HG03469 (cell line): ENCODE measurements at regions not wholly inside any gene's neighbourhood (a gene's known extent, or its start where the extent isn't known, plus 50 kb on each side); places are given as distances from the start of the nearest gene placed in this dataset.

Experiments
- ATAC-seq: cut with Tn5 transposase; IDR thresholded peaks from one replicate; pipeline ENCODE4 v1.9.1; 2021; ENCODE audit warnings: mild to moderate bottlenecking, moderate library complexity, moderate number of reproducible peaks; ENCODE audit not compliant: unreplicated experiment

DNA sequence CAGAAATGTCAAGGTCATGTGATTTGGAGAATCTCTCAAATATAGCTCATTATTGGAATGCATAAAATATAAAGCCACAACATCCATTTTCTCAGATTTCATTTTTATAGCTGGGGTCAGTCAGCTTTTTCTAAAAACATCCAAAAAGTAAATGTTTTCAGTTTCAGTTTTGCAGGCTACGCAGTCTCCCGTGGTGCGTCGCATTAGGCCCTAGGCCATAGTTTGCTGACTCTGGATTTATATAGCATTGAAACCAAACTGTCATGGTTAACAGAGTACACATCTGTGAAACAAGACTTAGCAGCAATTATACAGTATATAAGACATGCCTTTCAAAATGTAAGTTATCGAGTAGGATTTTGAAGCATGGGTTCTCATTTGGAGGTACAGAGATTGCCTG lies 140.0 kb downstream of the IRS2 start:
- ATAC-seq = peak; percentile 83

DNA sequence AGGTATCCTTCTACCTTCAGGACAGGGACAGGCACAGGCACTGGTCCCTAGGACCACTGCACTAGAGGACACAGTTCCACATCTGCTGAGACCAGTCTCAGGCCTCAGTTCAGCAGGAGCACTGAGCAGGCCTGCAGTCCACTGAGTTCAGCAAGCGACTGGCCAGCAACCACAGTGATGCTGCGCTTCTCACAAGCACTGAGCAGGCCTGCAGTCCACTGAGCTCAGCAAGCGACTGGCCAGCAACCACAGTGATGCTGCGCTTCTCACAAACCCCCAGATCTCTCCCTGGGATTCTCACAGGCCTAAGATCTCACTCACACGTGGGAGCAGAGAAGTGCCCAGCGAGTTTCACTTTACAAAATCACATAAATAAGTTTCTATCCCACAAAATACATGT lies 140.6 kb downstream of the IRS2 start:
- no peak for ATAC-seq

DNA sequence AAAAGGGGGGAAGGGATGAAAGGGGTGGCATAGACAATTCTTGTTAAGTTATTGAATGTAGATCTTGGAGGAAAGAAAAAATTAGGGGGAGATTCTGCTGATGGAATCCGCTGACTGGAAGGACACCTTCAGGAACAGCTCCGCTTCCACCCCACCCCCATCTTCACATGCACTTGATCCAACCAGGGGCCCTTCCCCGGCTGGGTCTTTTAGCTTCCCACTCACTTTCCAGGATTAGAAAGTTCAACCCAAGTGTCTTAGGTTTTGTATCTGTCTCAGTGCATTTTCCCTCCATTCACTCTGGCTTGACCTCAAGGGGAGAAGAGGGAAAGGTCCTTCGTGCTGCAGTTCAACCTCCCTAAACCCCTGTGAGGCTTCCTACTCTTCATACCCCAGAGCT lies 141.4 kb downstream of the IRS2 start:
- no peak for ATAC-seq

DNA sequence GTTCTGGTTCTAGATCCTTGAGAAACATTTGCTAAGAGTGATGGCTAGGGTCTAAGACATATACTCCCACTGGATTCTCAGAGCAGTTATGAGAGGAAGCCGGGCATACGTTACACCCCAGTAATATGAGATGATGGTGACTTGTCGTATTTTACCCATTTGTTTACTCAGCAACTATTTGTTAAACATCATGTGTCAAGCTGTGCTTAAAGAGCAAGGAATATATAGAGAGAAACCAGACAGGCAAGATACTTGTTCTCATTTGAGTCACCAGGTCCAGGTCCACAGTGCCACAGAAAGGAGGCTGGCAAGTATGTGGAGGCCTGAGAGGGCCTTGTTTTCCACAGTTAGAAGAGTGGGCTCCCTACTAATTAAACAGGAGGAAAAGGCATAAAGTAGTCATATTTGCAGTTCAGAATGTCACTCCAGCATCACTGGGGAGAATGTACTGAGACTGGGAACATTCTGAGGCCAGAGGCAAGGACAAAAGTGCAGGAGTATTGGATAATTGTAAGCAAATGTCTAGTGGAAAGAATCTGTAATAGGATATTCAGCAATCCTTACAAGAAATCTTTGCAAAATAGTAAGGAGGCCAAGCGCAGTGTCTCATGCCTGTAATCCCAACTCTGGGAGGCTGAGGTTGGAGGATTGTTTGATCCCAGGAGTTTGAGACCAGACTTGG lies 142.2 kb downstream of the IRS2 start:
- ATAC-seq = no peak

DNA sequence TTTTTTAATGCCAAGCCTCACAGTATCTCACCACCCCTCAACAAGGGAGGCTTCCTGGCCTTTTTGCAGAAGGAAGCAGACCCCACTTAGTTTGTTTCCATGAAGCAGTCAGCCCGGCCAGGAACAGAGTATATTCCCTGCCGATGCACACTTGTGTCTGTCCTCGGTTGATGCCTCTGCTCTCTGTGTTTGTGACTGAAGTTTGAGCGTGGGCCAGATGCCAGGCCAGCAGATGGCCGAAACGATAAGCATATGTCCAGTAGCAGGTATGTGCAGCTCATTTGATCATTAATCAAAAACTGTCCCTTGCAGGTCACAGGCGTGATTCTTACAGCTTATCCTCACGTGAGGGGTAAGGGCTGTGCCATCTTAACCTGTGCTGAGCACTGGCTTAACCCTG lies 144.0 kb downstream of the IRS2 start:
- no peak for ATAC-seq

DNA sequence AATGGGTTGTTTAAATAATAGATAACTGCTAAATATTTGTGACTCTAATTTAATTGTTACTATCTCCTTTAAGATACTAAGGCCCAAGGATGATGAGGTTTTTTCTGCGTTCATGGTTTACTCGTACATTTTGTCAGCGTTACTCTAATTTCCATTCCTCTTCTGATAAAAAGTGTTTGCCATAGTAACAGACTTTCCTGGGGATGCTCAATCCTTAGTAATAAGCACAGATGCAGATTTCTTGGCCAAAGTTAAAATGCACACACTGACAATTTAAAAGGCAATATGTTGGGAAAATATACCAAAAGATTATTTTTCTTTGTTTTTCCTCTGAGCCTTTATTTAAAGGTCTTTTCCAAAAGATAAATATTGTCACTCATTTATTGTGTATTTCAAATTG lies 149.6 kb downstream of the IRS2 start:
- no peak for ATAC-seq

DNA sequence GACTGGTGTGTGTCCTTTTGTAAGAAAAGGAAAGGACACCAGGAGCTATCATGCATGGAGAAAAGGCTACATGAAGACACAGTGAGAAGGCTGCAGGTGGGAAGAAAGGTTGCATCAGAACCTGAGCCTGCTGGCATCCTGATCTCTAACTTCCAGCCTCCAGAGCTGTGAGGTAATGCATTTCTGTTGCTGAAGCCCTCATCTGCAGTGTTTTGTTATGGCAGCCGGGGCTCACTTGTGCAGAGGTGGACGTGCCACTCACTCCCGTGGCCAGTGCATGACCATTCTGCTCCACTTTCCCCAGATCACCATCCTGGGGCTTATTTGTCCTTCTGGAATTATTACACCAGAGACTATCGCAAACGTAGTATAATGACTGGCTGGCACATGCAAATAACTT lies 155.3 kb downstream of the IRS2 start:
- ATAC-seq = no peak

DNA sequence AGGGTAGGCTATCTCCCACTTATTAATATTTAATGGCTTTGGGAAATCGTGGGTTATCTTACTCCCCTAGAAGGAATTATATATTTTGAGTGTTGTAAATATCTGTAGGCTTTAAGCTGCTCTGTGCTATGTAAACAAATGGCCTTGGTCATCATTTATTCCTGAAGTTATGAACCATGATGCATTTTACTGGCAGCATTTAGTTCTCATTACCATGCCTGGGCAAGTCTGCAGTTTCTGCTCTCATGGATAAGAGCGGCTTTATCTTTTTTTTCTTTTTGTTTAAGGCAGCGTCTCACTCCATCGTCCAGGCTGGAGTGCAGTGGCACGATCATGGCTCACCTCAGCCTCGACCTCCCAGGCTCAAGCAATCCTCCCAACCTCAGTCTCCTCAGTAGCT lies 156.1 kb downstream of the IRS2 start:
- ATAC-seq = no peak

DNA sequence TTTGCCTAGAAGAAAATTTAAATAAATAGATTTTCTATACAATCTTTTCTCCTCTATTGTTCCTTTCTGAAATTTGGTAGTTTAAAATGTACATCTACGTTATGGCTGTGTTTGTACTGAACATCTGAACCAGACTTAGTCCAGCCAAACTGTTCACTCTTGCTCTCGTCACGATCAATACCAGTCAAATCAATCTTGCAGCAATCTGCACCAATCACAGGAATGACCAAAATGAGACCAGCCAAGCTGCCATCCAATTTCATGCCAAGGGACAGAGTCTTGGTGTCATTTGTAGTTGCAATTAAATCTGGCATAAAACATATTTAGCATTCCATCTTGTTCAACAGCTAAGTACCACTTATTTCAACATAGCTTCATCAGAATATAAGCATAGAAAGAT lies 156.6 kb downstream of the IRS2 start:
- no peak for ATAC-seq

DNA sequence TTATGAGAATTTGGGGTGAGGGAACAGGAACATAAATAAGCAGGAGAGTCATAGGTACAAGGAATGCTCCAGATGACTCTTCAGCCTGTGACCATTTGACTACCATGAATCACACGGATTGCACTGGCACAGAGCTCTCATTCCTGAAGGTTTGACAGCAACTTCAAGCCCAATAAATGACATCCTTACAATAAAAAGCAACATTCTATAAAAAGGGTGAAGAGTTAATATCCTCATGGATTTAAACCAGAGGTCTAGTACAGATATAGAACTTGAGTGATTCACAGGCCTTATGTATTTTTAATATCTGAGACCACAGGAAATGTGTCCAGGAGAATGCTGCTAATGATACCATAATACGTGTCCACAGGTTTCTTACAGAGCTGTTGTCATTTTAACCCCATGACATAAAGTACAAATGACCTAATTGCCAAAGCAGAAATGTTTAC lies 158.1 kb downstream of the IRS2 start:
- ATAC-seq = no peak

DNA sequence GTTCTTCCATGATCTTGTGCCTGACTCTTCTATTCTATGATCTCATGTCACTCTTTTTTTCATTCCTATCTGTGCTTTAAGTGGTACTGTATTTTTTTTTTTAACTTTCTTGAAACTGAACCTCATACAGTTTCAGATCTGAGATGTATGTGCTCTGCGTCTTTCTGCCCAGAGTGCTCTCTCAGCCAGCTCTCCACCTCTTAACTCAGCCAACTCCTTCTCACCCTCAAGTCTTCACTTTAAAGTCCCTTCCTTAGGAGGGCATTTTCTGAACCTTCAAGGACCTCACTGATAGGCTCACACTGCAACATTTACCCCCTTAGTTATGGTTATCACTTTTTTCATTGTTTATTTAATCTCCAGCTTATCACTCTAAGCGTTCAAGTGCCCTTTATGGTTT lies 158.7 kb downstream of the IRS2 start:
- no peak for ATAC-seq

DNA sequence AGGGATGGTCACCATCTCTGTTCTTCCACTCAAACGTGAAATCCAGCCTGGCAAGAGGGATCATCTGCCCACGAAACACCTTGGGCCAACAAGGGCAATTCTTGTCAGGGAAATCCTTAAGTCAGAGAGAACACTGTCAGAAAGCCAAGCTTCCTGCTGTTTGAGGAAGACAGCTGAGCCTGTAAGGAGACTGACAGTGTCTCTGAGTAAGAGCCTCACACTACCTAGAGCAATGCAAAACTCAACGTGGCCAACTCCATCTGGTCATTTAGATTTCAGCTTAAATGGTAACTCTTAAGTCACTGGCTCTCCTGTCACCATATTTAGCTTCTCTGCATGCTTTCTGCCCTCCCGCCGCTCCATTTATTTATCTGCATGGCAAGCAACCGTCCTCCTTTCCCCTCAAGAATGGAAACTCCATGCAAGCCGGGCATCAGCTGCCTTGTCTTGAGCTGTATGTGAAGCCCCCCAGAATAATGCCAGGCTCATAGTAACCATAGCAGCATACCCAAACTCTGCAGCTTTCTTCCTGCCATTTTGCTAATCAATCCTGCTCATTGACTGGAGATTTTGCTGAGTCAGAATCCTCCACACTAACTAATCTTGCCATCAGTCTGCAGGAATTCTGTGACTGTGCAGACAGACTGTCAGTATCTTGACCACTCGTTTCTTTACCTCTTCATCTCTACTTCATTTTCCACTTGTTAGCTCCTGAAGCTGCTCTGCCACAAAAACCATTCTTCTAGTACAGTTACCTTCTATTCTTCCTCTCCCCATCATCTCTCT lies 159.8 kb downstream of the IRS2 start:
- ATAC-seq = no peak

DNA sequence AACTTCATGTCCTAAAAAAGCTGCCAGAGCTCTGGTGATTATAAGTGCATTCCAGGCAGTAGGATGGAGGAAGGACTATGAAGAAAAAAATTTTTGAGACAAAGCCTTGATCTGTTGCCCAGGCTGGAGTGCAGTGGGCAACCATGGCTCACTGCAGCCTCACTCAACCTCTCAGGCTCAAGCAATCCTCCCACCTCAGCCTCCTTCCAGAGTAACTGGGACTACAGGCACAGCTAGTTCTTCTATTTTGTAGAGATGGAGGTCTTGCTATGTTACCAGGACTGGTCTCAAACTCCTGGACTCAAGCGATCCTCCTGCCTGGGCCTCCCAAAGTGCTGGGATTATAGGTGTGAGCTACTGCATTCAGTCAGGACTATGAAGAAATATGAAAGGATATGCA lies 161.2 kb downstream of the IRS2 start:
- no peak for ATAC-seq

DNA sequence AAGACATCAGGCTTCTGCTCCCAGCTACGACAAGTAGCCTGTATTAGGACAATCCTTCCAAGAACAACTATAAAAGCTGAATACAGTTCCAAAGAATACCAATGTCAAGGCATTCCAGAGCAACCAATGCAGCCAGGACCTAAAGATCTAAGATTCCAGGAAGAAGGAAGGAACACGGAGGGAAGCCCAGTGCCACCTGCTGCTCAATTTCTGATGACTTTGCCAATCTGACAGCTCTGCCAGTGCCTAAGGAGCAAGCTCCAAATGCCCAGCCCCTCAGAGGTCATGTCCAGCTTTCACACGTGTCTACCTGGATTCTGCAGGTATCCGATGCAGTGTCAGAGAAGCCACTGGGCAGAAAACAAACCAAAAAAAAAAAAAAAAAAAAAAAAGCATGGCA lies 164.4 kb downstream of the IRS2 start:
- ATAC-seq = no peak

DNA sequence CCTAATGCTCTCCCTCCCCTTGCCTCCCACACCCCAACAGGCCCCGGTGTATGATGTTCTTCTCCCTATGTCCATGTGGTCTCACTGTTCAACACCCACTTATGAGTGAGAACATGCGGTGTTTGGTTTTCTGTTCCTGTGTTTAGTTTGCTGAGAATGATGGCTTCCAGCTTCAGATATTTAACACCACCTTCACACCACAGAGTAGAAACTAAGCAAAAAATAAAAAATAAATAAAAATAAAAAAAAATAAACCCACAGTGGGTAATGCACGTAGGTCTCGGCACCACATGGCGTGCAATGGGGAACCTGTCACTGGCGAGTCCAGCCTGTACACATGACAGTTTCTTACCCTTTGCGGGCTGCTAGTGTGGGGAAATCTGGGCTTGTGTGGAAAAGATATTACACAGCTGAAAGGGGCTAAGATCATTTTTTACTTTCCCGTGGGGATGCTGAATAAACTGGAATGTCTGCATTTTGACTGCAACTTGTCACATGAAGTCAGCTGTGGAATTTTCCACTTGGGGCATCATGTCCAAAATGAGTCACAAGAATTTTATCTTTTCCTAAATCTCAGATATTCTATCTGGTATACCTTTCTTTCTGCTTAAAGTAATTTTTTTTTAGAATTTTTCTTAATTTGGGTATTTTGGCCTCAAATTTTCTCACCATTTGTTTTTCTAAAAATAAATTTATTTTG lies 170.5 kb downstream of the IRS2 start:
- ATAC-seq = no peak

DNA sequence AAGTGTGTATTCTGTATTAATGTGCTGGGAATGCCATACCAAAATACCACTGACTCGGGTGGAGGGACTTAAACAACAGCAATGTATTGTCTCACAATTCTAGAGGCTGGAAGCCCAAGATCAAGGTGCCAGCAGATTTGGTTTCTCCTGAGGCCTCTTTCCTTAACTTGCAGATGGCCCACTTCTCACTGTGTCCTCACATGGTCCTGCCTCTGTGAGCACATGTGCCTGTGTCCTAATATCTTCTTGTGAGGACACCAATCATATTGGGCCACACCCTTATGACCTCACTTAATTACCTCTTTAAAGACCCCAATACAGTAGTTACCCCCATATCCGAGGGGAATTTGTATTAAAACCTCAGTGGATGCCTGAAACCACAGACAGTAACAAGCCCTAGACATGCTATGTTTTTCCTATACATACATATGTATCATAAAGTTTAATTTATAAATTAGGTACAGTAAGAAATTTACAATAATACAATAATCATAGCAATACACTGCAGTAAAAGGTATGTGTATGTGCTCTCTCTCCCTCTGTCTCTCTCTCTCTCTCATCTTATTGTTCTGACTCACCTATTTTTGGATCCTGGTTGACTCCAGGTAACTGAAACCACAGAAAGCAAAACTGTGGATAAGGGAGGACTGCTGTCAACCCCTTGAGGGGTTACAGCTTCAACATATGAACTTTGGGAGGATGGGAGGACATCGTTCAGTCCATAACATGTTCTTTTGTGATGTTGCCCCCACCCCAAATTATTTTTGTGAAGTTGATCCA lies 174.3 kb downstream of the IRS2 start:
- no peak for ATAC-seq

DNA sequence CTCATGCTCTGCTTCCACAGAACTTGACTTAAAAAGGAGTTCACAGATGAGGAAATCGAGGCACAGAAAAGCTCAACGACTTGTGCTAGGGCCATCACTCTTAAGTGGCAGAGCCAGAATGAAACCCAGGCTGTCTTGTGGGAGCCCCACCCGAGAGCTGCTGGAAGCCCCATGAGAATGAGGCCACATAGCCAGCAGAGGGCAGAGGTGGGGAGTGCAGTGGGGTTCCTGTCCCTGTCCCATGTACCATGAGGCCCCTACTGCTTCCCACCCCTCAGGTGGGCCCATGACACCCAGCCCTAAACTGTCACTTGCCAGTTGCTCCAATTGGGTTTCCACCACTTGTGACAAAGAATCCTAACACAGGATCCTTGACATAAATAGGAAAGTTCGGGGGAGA lies 175.9 kb downstream of the IRS2 start:
- no peak for ATAC-seq

DNA sequence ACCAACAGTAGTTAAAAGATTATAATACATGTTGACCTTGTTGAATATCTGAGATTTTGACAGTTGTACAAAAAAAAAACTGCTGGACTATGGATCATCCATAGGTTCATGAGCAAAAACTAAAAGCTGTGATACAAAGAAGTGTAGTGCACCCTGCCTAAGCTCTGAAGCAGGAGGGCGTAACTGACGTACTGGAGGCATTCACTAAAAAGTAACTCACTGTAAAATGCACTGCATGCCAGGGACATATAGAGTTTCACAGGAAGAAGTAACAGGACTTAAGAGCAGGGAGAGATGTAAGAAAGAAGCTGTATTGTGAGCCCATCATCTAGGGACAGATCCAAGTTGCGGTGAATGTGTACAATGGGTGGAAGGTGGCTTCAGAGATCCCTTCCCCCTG lies 177.9 kb downstream of the IRS2 start:
- no peak for ATAC-seq

DNA sequence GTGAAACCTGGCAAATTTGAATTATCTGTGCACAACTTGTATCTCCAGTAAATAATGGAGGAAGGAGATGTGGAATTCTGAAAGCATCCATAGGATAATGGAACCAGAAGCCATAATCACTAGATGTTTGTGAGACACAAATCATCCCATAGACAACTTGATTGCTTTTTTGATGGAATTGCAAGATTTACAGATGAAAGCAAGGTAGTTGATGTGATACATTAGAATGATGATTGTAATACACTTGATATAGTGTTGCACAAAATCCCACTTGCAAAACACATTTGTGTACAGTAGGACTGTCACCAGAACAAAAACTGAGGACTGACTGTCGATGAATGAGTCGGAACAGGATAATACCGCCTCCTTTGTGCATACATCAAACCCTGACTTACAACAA lies 178.3 kb downstream of the IRS2 start:
- no peak for ATAC-seq

DNA sequence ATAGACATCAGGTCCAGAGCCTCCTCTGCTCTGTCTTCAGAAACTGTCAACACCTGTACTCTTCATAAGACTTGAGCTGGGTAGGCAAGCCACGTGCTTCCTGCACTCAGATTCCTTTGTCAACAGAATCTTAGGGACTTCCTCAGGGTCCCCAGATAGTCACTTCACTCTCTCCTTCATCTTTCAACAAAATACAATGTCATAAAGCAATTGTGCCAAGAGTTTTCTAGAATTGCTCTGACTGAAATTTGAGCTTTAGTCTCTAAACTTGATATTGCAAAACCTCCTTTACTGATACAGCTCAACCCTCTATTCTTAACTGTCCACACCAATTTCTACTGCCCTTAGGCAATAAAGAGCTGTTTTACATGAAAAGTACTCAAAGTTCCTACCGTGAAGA lies 179.9 kb downstream of the IRS2 start:
- no peak for ATAC-seq

DNA sequence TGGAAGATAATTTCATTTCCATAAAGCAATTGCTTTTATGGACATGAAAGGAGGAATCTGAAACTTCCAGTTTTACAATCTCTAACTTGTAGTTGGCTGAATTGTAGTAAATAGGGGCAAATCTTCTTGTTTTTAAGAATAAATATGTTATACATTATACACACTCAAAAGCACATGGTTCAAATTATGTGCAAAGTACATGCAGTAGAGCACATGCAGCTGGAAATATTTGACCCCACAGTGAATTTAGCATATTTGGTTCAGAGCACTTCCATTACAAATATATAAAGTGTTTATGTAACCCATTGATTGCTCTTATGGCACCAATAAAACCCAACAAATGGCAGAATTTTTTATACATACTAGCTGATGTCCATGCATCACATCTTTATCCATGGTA lies 180.5 kb downstream of the IRS2 start:
- ATAC-seq = no peak
